GM12891 (cell line): ENCODE measurements at regions not wholly inside any gene's neighbourhood (a gene's known extent, or its start where the extent isn't known, plus 50 kb on each side); places are given as distances from the start of the nearest gene placed in this dataset.

Source experiments
- POLR2AphosphoS5 ChIP-seq: IDR thresholded peaks from 2 replicates; pipeline ENCODE4 v1.6.1; 2011; ENCODE audit warnings: low read depth, low read length, control low read depth
- SPI1 ChIP-seq: IDR thresholded peaks from 2 replicates; pipeline ENCODE4 v1.6.1; 2011; ENCODE audit warnings: low read depth, low read length, control low read depth

GRCh38 chr5:164051745-164052144 lies 546.3 kb downstream of the MAT2B start:
- TF ChIP-seq POLR2AphosphoS5, result no peak
- TF ChIP-seq SPI1, result no peak
